GM12878 (cell line): ENCODE measurements at regions not wholly inside any gene's neighbourhood (a gene's known extent, or its start where the extent isn't known, plus 50 kb on each side); places are given as distances from the start of the nearest gene placed in this dataset.

Source experiments
- ATAC-seq: fragments of 200-7000 bp; cut with Tn5 transposase; 3 replicates; pipeline ENCODE4 v1.9.1; 2020; ENCODE audit warnings: mild to moderate bottlenecking, moderate library complexity
- BruUV-seq: library from RNA; stranded (reverse); fragments of 400-500 nt; replicated peaks from 2 replicates; lab custom pipeline; 2021; lab: Mats Ljungman, UMichigan
- CTCF ChIA-PET: fragments of 300-600 bp; sonication (Branson Sonifier 250); formaldehyde crosslinking; extraction: SDS; loops from one replicate; lab custom pipeline; 2021; ENCODE audit warnings: inconsistent platforms; lab: Yijun Ruan, JAX
- POLR2A ChIA-PET: fragments of 350-600 bp; formaldehyde crosslinking; extraction: SDS; loops from one replicate; lab custom pipeline; 2021; ENCODE audit warnings: inconsistent platforms; lab: Charles Lee
- RAD21 ChIA-PET: fragments of 300-600 bp; sonication (Branson Sonifier 250); formaldehyde crosslinking; loops from one replicate; lab custom pipeline; 2023; ENCODE audit warnings: antibody characterized with exemption; ENCODE audit not compliant: unreplicated experiment; lab: Charles Lee
- SMC1A ChIA-PET: fragments of 300-600 bp; sonication (Branson Sonifier 250); formaldehyde crosslinking; loops from one replicate; lab custom pipeline; 2023; ENCODE audit not compliant: unreplicated experiment, uncharacterized antibody; lab: Charles Lee
- DNase-seq: peaks from one replicate; pipeline ENCODE4 v3.0.0-alpha.2; 2011; ENCODE audit warnings: low read depth, low spot score
- FAIRE-seq: peaks from 3 replicates; lab custom pipeline; 2011; peaks lifted over from hg19 to GRCh38; lab: Jason Lieb, UNC
- H2AFZ ChIP-seq: 2 replicates; pipeline ENCODE4 v1.6.0; 2011; ENCODE audit warnings: low read depth, low read length, control low read depth; ENCODE audit not compliant: control insufficient read depth
- H3K27ac ChIP-seq: 2 replicates; pipeline ENCODE4 v1.5.1; 2011; ENCODE audit warnings: control low read depth; ENCODE audit not compliant: control insufficient read depth, insufficient read depth
- H3K27me3 ChIP-seq, 2 experiments: replicated peaks in 1 of 2; 2 replicates each; pipeline versions ENCODE4 v1.6.0 to v1.6.1; 2011; ENCODE audit warnings: low read length in 1 of 2; ENCODE audit not compliant: control insufficient read depth in 2 of 2, insufficient read depth in 2 of 2
- H3K36me3 ChIP-seq, 2 experiments: 2 replicates each; pipeline ENCODE4 v1.5.1; 2011; ENCODE audit warnings: low read length in 1 of 2; ENCODE audit not compliant: control insufficient read depth in 2 of 2, insufficient read depth in 2 of 2
- H3K4me1 ChIP-seq: 2 replicates; pipeline ENCODE4 v1.6.1; 2011; ENCODE audit warnings: mild to moderate bottlenecking, low read length, moderate library complexity, mixed read lengths; ENCODE audit not compliant: control insufficient read depth, insufficient read depth
- H3K4me2 ChIP-seq: 2 replicates; pipeline ENCODE4 v1.6.0; 2011; ENCODE audit warnings: control low read depth; ENCODE audit not compliant: control insufficient read depth, insufficient read depth
- H3K4me3 ChIP-seq: fragments of 200-600 bp; sonication (generic); 2 replicates; pipeline ENCODE4 v1.5.1; 2016
- H3K79me2 ChIP-seq: 2 replicates; pipeline ENCODE4 v1.6.0; 2011; ENCODE audit warnings: low read length; ENCODE audit not compliant: control insufficient read depth, insufficient read depth
- H3K9ac ChIP-seq: 2 replicates; pipeline ENCODE4 v1.8.0; 2011; ENCODE audit warnings: low read length, control low read depth, mixed read lengths; ENCODE audit not compliant: control insufficient read depth, insufficient read depth
- H3K9me3 ChIP-seq: replicated peaks from 3 replicates; pipeline ENCODE4 v1.5.1; 2011; ENCODE audit warnings: mild to moderate bottlenecking, low read length; ENCODE audit not compliant: control insufficient read depth, insufficient read depth
- H4K20me1 ChIP-seq: 2 replicates; pipeline ENCODE4 v1.6.0; 2011; ENCODE audit not compliant: control insufficient read depth, insufficient read depth
- CBFB ChIP-seq: IDR thresholded peaks from 2 replicates; pipeline ENCODE4 v1.6.1; 2016; ENCODE audit warnings: antibody characterized with exemption, low read depth
- FOXK2 ChIP-seq: fragments of 450-650 bp; IDR thresholded peaks from 2 replicates; pipeline ENCODE4 v1.6.1; 2017; ENCODE audit warnings: mild to moderate bottlenecking, moderate library complexity
- IRF4 ChIP-seq: IDR thresholded peaks from 2 replicates; pipeline ENCODE4 v1.6.1; 2011; ENCODE audit warnings: low read depth, low read length
- KAT2A ChIP-seq: conservative IDR thresholded peaks from 2 replicates; pipeline ENCODE4 v1.6.1; 2011; ENCODE audit warnings: low read depth, low read length; ENCODE audit not compliant: control insufficient read depth
- MTA3 ChIP-seq: IDR thresholded peaks from 2 replicates; pipeline ENCODE4 v1.6.1; 2012; ENCODE audit warnings: low read length, inconsistent platforms, borderline replicate concordance
- SMC3 ChIP-seq: IDR thresholded peaks from 2 replicates; pipeline ENCODE4 v1.6.1; 2011; ENCODE audit warnings: low read length, improper control_type of control experiment, borderline replicate concordance
- SREBF1 ChIP-seq: IDR thresholded peaks from 2 replicates; pipeline ENCODE4 v1.6.1; 2012; ENCODE audit warnings: mild to moderate bottlenecking, low read length
- STAT3 ChIP-seq: IDR thresholded peaks from 2 replicates; pipeline ENCODE4 v1.6.1; 2011; ENCODE audit warnings: low read depth, low read length, improper control_type of control experiment
- TBL1XR1 ChIP-seq: IDR thresholded peaks from 2 replicates; pipeline ENCODE4 v1.6.1; 2012; ENCODE audit warnings: low read depth, low read length, improper control_type of control experiment
- YBX1 ChIP-seq: fragments of 450-650 bp; IDR thresholded peaks from 2 replicates; pipeline ENCODE4 v1.6.1; 2016; ENCODE audit warnings: antibody characterized with exemption
- WGBS: methylation state at CpG from one replicate; pipeline ENCODE4 v1.1.6; 2016; ENCODE audit warnings: low lambda C conversion rate; ENCODE audit not compliant: insufficient replicate concordance, insufficient coverage; ENCODE audit errors: missing lambda C conversion rate; 5-methylcytosine and 5-hydroxymethylcytosine counted together
- in situ Hi-C: fragments of 300-500 bp; cut with MboI; formaldehyde crosslinking; loops from 9 replicates; pipeline ENCODE4 v1.14.3; 2018; ENCODE audit warnings: mixed read lengths
- intact Hi-C: fragments of 100-400 bp; cut with micrococcal nuclease; formaldehyde crosslinking; loops from one replicate; pipeline ENCODE4 v1.14.2; 2022; ENCODE audit not compliant: unreplicated experiment
- TF ChIP-seq, protein P1 (sequence below): IDR thresholded peaks from 2 replicates; pipeline ENCODE4 v1.6.1; 2012; ENCODE audit warnings: low read depth, low read length, improper control_type of control experiment
- TF ChIP-seq, protein P2 (sequence below): IDR thresholded peaks from 2 replicates; pipeline ENCODE4 v1.6.1; 2012; ENCODE audit warnings: low read depth, low read length, improper control_type of control experiment
- TF ChIP-seq, protein P3 (sequence below): fragments of 450-650 bp; IDR thresholded peaks from 2 replicates; pipeline ENCODE4 v1.6.1; 2016; ENCODE audit warnings: mild to moderate bottlenecking, moderate library complexity, borderline replicate concordance

DNA sequence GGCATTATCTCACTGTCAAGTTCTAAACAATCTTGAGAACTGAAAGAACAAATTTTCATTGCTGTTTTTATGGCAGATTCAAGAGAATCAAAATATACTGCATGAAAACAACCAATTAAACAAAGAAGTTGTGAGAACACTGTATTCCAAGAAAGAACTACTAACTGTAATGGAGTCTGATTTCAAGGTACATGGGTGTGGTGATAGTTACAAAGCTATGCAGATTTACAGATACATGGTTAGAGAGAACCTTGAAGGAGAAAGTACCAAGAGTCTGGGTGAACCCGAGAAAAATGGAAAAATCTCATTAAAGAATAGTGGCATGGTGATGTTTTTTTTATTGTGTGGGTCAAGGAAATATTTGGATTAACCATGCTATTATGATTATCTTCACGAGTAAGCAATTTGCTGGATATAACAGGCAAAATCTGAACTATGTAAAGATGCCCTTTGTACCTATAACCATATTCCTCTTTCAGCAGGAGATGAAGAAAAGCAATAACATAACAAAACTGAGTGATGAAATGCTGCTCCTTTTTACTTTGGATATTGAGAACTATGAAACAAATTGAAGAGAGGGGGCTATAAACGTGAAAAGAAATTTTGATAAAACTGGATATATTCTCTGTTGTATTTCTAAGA, 100.4 kb downstream of the PLSCR2 start:
- in situ Hi-C loops (no loop called here), intact Hi-C loops (no loop called here)
- Histone ChIP-seq H3K27me3 (no peaks in the 10 kb centered on the region), H3K27ac (no peak overlapping the region), H3K4me3 (no peak overlapping the region), H3K36me3 (no peaks in the 10 kb centered on the region), H3K4me1 (no peaks in the 10 kb centered on the region), H3K9ac (no peak overlapping the region), H3K79me2 (no peaks in the 10 kb centered on the region), H2AFZ (no peak overlapping the region), H3K9me3 (no peaks in the 10 kb centered on the region), H4K20me1 (no peaks in the 10 kb centered on the region), H3K4me2 (no peak overlapping the region)
- no TSS peak for BruUV-seq
- ChIA-PET CTCF (no interaction called here), RAD21 (no interaction called here), POLR2A (no interaction called here), SMC1A (interaction anchor here (1.3 kb wide), 1 partner anchor 180 kb away, joined by 3 read pairs; no protein-coding TSS in a partner anchor)
- no peak for TF ChIP-seq YBX1
- no peak for TF ChIP-seq MTA3
- TF ChIP-seq, protein P1, sequence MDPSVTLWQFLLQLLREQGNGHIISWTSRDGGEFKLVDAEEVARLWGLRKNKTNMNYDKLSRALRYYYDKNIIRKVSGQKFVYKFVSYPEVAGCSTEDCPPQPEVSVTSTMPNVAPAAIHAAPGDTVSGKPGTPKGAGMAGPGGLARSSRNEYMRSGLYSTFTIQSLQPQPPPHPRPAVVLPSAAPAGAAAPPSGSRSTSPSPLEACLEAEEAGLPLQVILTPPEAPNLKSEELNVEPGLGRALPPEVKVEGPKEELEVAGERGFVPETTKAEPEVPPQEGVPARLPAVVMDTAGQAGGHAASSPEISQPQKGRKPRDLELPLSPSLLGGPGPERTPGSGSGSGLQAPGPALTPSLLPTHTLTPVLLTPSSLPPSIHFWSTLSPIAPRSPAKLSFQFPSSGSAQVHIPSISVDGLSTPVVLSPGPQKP = no peak
- TF ChIP-seq SMC3 = no peak
- TF ChIP-seq FOXK2 = no peak
- no peak for TF ChIP-seq STAT3
- no peak for TF ChIP-seq KAT2A
- no peak for TF ChIP-seq IRF4
- TF ChIP-seq, protein P2, sequence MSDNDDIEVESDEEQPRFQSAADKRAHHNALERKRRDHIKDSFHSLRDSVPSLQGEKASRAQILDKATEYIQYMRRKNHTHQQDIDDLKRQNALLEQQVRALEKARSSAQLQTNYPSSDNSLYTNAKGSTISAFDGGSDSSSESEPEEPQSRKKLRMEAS = no peak
- TF ChIP-seq CBFB = no peak
- TF ChIP-seq, protein P3, sequence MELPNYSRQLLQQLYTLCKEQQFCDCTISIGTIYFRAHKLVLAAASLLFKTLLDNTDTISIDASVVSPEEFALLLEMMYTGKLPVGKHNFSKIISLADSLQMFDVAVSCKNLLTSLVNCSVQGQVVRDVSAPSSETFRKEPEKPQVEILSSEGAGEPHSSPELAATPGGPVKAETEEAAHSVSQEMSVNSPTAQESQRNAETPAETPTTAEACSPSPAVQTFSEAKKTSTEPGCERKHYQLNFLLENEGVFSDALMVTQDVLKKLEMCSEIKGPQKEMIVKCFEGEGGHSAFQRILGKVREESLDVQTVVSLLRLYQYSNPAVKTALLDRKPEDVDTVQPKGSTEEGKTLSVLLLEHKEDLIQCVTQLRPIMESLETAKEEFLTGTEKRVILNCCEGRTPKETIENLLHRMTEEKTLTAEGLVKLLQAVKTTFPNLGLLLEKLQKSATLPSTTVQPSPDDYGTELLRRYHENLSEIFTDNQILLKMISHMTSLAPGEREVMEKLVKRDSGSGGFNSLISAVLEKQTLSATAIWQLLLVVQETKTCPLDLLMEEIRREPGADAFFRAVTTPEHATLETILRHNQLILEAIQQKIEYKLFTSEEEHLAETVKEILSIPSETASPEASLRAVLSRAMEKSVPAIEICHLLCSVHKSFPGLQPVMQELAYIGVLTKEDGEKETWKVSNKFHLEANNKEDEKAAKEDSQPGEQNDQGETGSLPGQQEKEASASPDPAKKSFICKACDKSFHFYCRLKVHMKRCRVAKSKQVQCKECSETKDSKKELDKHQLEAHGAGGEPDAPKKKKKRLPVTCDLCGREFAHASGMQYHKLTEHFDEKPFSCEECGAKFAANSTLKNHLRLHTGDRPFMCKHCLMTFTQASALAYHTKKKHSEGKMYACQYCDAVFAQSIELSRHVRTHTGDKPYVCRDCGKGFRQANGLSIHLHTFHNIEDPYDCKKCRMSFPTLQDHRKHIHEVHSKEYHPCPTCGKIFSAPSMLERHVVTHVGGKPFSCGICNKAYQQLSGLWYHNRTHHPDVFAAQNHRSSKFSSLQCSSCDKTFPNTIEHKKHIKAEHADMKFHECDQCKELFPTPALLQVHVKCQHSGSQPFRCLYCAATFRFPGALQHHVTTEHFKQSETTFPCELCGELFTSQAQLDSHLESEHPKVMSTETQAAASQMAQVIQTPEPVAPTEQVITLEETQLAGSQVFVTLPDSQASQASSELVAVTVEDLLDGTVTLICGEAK = no peak
- no peak for TF ChIP-seq TBL1XR1
- no peak for TF ChIP-seq SREBF1
- no peak for ATAC-seq
- DNase-seq = no peak
- WGBS = 2% methylated on average over 3 of the region's 3 CpGs
- no peak for FAIRE-seq
